Ovary (tissue), 7 donors: ENCODE measurements at regions not wholly inside any gene's neighbourhood (a gene's known extent, or its start where the extent isn't known, plus 50 kb on each side); places are given as distances from the start of the nearest gene placed in this dataset.

Experiments used
- DNase-seq, 5 donors: peaks; one replicate each; pipeline ENCODE4 v3.0.0-alpha.2; 2019 to 2020
- H3K27ac ChIP-seq, 2 donors: fragments of 200-600 bp; one replicate each; pipeline versions ENCODE4 v1.5.1 to v1.8.0; 2019 to 2022
- H3K27me3 ChIP-seq: fragments of 200-600 bp; one replicate; pipeline ENCODE4 v1.8.0; 2022
- H3K36me3 ChIP-seq: fragments of 200-600 bp; sonication (generic); one replicate; pipeline ENCODE4 v1.5.1; 2019
- H3K4me1 ChIP-seq: one replicate; pipeline ENCODE4 v1.8.1; 2013; ENCODE audit warnings: mild to moderate bottlenecking, moderate library complexity; ENCODE audit not compliant: insufficient read depth
- H3K4me3 ChIP-seq: fragments of 200-600 bp; sonication (generic); one replicate; pipeline ENCODE4 v1.5.1; 2017
- H3K9me3 ChIP-seq, 2 donors: fragments of 200-600 bp in 1 of 2; sonication (generic) in 1 of 2; one replicate each; pipeline versions ENCODE4 v1.5.1 to v1.8.1; 2013 to 2019; ENCODE audit warnings: mild to moderate bottlenecking in 1 of 2, moderate library complexity in 1 of 2
- CTCF ChIP-seq, 3 donors: fragments of 450-650 bp in 2 of 3; fragments of 200-600 bp in 1 of 3; IDR thresholded peaks; one replicate each; pipeline versions ENCODE4 v1.5.1 to v1.8.0; 2016 to 2022; ENCODE audit warnings: antibody characterized with exemption in 3 of 3, mild to moderate bottlenecking in 1 of 3
- EP300 ChIP-seq: sonication (generic); formaldehyde crosslinking; IDR thresholded peaks from one replicate; pipeline ENCODE4 v1.6.1; 2017; ENCODE audit warnings: antibody characterized with exemption
- POLR2A ChIP-seq: fragments of 450-650 bp; IDR thresholded peaks from one replicate; pipeline ENCODE4 v1.6.1; 2017; ENCODE audit warnings: antibody characterized with exemption, mild to moderate bottlenecking, moderate library complexity
- WGBS, 3 donors: extraction: QIAGEN DNeasy Blood & Tissue Kit in 1 of 3; methylation state at CpG; one replicate each; pipeline versions ENCODE4 v1.1.5 to v1.1.7; 2013 to 2017; 5-methylcytosine and 5-hydroxymethylcytosine counted together
- intact Hi-C, 4 donors: fragments of 100-400 bp; cut with DNase I; formaldehyde crosslinking; loops; one replicate each; pipeline versions ENCODE4 v1.11.0 to v1.15.1; 2022 to 2023
- donor health status: DM: no; HTN: no; CAD: no; lungs with moderate emphysema.
- donor health status: DM: no; HTN: no; CAD: no.
- donor health status: Bipolar disorder and iron deficiency.
- donor health status: DM: no; HTN: no; CAD: no.
- donor health status: DM: yes; HTN: yes; CAD: no.

GRCh38 chr11:119885861-119886567 lies 157.0 kb upstream of the NECTIN1 start:
- H3K27me3 ChIP-seq = no peaks in the 10 kb centered on the region
- H3K4me1 ChIP-seq = no peaks in the 10 kb centered on the region
- TF ChIP-seq CTCF (IDR thresholded peaks at IDR 0.05) = no peak
- no peak for TF ChIP-seq POLR2A
- TF ChIP-seq EP300 = no peak
- no peak overlapping the region for H3K27ac ChIP-seq
- no peaks in the 10 kb centered on the region for H3K9me3 ChIP-seq
- no peak for DNase-seq
- no peak overlapping the region for H3K4me3 ChIP-seq
- 78 to 86% (median 81%) methylated on average over 5 of the region's 5 CpGs for WGBS, 3 donors
- no peaks in the 10 kb centered on the region for H3K36me3 ChIP-seq
- intact Hi-C loops = no loop called here

GRCh38 chr11:119885067-119885466 lies 156.1 kb upstream of the NECTIN1 start:
- Histone ChIP-seq H3K4me1 (no peaks in the 10 kb centered on the region), H3K27ac (no peak overlapping the region), H3K36me3 (no peaks in the 10 kb centered on the region), H3K9me3 (no peaks in the 10 kb centered on the region), H3K27me3 (no peaks in the 10 kb centered on the region), H3K4me3 (no peak overlapping the region)
- no peak for TF ChIP-seq POLR2A
- no peak for TF ChIP-seq EP300
- no peak for TF ChIP-seq CTCF (IDR thresholded peaks at IDR 0.05)
- DNase-seq = no peak
- intact Hi-C loops = no loop called here
- WGBS, 3 donors = 65 to 68% (median 67%) methylated on average over 5 of the region's 5 CpGs

- no peaks in the 10 kb centered on the region for H3K9me3 ChIP-seq
- H3K27me3 ChIP-seq = no peaks in the 10 kb centered on the region
- intact Hi-C loops = no loop called here
- TF ChIP-seq CTCF (IDR thresholded peaks at IDR 0.05) (no peak), POLR2A (no peak), EP300 (no peak)
- no peak overlapping the region for H3K27ac ChIP-seq
- H3K4me1 ChIP-seq = no peaks in the 10 kb centered on the region
- WGBS, 3 donors = 95 to 99% (median 96%) methylated on average over 4 of the region's 4 CpGs
- DNase-seq = no peak
- H3K4me3 ChIP-seq = no peak overlapping the region
- H3K36me3 ChIP-seq = no peaks in the 10 kb centered on the region
These were observed 153.3 kb upstream of the NECTIN1 start for GRCh38 chr11:119882316-119882715.

- no peak for DNase-seq
- Histone ChIP-seq H3K36me3 (no peaks in the 10 kb centered on the region), H3K9me3 (no peaks in the 10 kb centered on the region), H3K4me3 (no peak overlapping the region), H3K4me1 (no peaks in the 10 kb centered on the region), H3K27me3 (no peaks in the 10 kb centered on the region), H3K27ac (no peak overlapping the region)
- intact Hi-C loops = no loop called here
- 69 to 74% (median 69%) methylated on average over 7 of the region's 7 CpGs for WGBS, 3 donors
- TF ChIP-seq CTCF (IDR thresholded peaks at IDR 0.05) = no peak
- TF ChIP-seq EP300 = no peak
- TF ChIP-seq POLR2A = no peak
These were observed 151.9 kb upstream of the NECTIN1 start for GRCh38 chr11:119880873-119881272.
